ENCODE measurements at regions not wholly inside any gene's neighbourhood (a gene's known extent, or its start where the extent isn't known, plus 50 kb on each side); places are given as distances from the start of the nearest gene placed in this dataset.

DNA sequence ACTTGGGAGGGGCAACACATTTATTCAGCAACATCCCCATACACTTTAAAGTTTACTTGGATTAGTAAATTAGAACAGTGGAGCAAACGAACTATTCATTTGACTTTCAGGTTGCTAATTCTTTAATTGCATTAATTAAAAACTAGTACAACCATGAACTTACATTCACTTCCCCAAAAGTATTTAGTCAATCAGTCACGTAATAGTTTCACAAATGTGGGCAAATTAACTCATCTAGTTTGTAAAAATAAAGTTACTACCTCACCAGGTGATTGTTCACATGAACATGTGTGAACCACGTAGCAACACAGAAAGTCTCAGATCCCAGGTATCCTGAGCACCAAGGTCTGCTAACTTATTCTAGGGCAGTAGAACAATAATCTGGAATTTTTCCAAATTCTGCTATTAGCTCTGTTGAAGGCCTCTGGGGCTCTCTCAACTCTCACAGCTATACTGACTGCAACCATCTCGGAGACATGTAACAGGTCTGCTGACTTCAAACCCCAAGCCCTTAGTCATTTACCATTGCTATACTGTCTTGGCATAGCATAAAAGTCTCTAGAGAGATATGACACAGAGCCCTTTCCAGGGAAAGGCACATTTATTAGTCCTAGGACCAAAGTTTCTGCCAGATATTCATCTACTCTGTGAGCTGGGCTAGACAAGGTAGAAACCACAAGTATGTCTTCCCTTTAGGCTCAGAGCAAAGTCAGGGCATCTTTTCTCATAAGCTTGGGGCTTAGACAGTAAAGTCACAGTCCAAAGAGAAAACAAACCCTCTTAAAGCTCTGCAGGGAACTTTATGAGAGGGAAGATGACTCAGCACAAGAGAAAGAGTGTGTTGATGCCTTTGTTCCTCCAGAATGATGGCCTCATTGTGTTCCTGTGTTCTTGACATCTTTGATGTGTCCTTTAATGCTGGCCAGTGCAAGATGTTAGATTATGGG lies 50.9 kb upstream of the CCDC28A start:
- ChIA-PET POLR2A (no interaction called here), CTCF (interaction anchor here (0.8 to 1.6 kb wide), 7 partner anchors 13 to 131 kb away, joined by 3 to 9 read pairs (median 3); no protein-coding TSS in a partner anchor)
- Histone ChIP-seq H3K4me3 (replicated peaks in 1 of 3; ENCODE audit: insufficient read depth in 1 of 3, low read depth in 1 of 3, low read length in 3 of 3) (no peak overlapping the region), H3K9me1 (replicated peaks; ENCODE audit: control insufficient read depth, extremely low read depth, insufficient read depth, low read length) (no peaks in the 10 kb centered on the region), H3K27me3 (ENCODE audit: control insufficient read depth in 2 of 2, insufficient read depth in 2 of 2, low read length in 2 of 2) (no peaks in the 10 kb centered on the region), H3K79me2 (ENCODE audit: control insufficient read depth, insufficient read depth, low read length) (no peaks in the 10 kb centered on the region), H3K4me2 (ENCODE audit: insufficient read depth, low read length) (no peak overlapping the region), H3K9me3 (replicated peaks; ENCODE audit: control insufficient read depth, insufficient read depth, low read length) (no peaks in the 10 kb centered on the region), H3K9ac (replicated peaks; ENCODE audit: extremely low read depth, insufficient read depth, low read length) (no peak overlapping the region), H4K20me1 (replicated peaks; ENCODE audit: control insufficient read depth, extremely low read depth, insufficient read depth, low read length) (no peaks in the 10 kb centered on the region), H2AFZ (ENCODE audit: low read depth, low read length) (peak overlapping the region; percentile 18), H3K36me3 (ENCODE audit: control insufficient read depth in 2 of 2, extremely low read depth in 1 of 2, insufficient read depth in 2 of 2, low read length in 2 of 2) (no peaks in the 10 kb centered on the region), H3K4me1 (ENCODE audit: control insufficient read depth, extremely low read depth, insufficient read depth, low read length) (peaks cover 38% of the 10 kb centered on the region), H3K27ac (ENCODE audit: insufficient read depth, low read depth, low read length) (peak overlapping the region; percentile 62)
- TF ChIP-seq, protein P1, sequence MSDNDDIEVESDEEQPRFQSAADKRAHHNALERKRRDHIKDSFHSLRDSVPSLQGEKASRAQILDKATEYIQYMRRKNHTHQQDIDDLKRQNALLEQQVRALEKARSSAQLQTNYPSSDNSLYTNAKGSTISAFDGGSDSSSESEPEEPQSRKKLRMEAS (IDR thresholded peaks at IDR 0.05; ENCODE audit: insufficient read depth, insufficient read length) = no peak
- no peak for TF ChIP-seq EZH2 (IDR thresholded peaks at IDR 0.05; ENCODE audit: borderline replicate concordance, low read depth, low read length, severe bottlenecking)
- TF ChIP-seq GATA2 (IDR thresholded peaks at IDR 0.05; ENCODE audit: insufficient read depth, insufficient read length, low read depth, low read length) = no peak
- TF ChIP-seq JUN (IDR thresholded peaks at IDR 0.05; ENCODE audit: borderline replicate concordance, insufficient read depth, insufficient read length, low read depth) = no peak
- TF ChIP-seq, protein P2, sequence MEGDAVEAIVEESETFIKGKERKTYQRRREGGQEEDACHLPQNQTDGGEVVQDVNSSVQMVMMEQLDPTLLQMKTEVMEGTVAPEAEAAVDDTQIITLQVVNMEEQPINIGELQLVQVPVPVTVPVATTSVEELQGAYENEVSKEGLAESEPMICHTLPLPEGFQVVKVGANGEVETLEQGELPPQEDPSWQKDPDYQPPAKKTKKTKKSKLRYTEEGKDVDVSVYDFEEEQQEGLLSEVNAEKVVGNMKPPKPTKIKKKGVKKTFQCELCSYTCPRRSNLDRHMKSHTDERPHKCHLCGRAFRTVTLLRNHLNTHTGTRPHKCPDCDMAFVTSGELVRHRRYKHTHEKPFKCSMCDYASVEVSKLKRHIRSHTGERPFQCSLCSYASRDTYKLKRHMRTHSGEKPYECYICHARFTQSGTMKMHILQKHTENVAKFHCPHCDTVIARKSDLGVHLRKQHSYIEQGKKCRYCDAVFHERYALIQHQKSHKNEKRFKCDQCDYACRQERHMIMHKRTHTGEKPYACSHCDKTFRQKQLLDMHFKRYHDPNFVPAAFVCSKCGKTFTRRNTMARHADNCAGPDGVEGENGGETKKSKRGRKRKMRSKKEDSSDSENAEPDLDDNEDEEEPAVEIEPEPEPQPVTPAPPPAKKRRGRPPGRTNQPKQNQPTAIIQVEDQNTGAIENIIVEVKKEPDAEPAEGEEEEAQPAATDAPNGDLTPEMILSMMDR (IDR thresholded peaks at IDR 0.05; ENCODE audit: extremely low read depth in 1 of 2, insufficient read depth in 1 of 2, low read depth in 1 of 2, low read length in 2 of 2) = no peak
- no peak for TF ChIP-seq POLR2AphosphoS5 (IDR thresholded peaks at IDR 0.05; ENCODE audit: insufficient read depth, low read depth, low read length)
- no peak for TF ChIP-seq POLR2A (IDR thresholded peaks at IDR 0.05; ENCODE audit: low read depth, low read length)
- peak; percentile 66 for TF ChIP-seq FOS (IDR thresholded peaks at IDR 0.05; ENCODE audit: borderline replicate concordance, insufficient read depth, low read length)
- no peak for TF ChIP-seq MYC (IDR thresholded peaks at IDR 0.05; ENCODE audit: low read depth, low read length)
- BruUV-seq (replicated peaks) = no TSS peak
- dilution Hi-C loops (cut with MboI; ENCODE audit: extremely low pct_ligation_motif_present, low sequenced_read_pairs) (no loop called here), intact Hi-C loops (cut with micrococcal nuclease) (loop anchor here (2.0 kb wide), 1 partner anchor 30 kb away; no protein-coding TSS in a partner anchor)
- peak; percentile 69 for DNase-seq (ENCODE audit: low read depth, low spot score)
- FAIRE-seq = no peak

Measured in endothelial cell of umbilical vein (primary cell).